OCI-LY7 (cell line): ENCODE measurements at regions not wholly inside any gene's neighbourhood (a gene's known extent, or its start where the extent isn't known, plus 50 kb on each side); places are given as distances from the start of the nearest gene placed in this dataset.

Experiments used
- BruUV-seq: library from RNA; stranded (reverse); fragments of 400-500 nt; replicated peaks from 2 replicates; lab custom pipeline; 2021; lab: Mats Ljungman, UMichigan
- CTCF ChIA-PET: fragments of 300-600 bp; sonication (Branson Sonifier 250); formaldehyde crosslinking; loops from one replicate; lab custom pipeline; 2022; ENCODE audit warnings: antibody characterized with exemption; ENCODE audit not compliant: unreplicated experiment; lab: Charles Lee
- POLR2A ChIA-PET: fragments of 300-600 bp; sonication (Branson Sonifier 250); formaldehyde crosslinking; loops from one replicate; lab custom pipeline; 2022; ENCODE audit warnings: antibody characterized with exemption; lab: Charles Lee
- DNase-seq: peaks from one replicate; pipeline ENCODE4 v3.0.0-alpha.2; 2015; ENCODE audit warnings: low spot score
- H2AFZ ChIP-seq: fragments of 200-600 bp; sonication (generic), shearing (Covaris generic); 2 replicates; pipeline ENCODE4 v1.6.1; 2014; ENCODE audit warnings: mild to moderate bottlenecking, antibody characterized with exemption, low read length, moderate library complexity
- H3K27ac ChIP-seq: fragments of 200-600 bp; sonication (generic); 2 replicates; pipeline ENCODE4 v1.5.1; 2014; ENCODE audit warnings: mixed run types, low read depth, mild to moderate bottlenecking, moderate library complexity, low read length, inconsistent platforms; ENCODE audit not compliant: poor library complexity, severe bottlenecking
- H3K36me3 ChIP-seq: fragments of 200-600 bp; sonication (generic); 2 replicates; pipeline ENCODE4 v1.6.1; 2014; ENCODE audit warnings: mild to moderate bottlenecking, antibody characterized with exemption, low read length, moderate library complexity, mixed read lengths; ENCODE audit not compliant: insufficient read depth
- H3K4me1 ChIP-seq: fragments of 200-600 bp; sonication (generic); 2 replicates; pipeline ENCODE4 v1.5.1; 2014; ENCODE audit warnings: mild to moderate bottlenecking, low read length; ENCODE audit not compliant: insufficient read depth, poor library complexity, severe bottlenecking
- H3K4me2 ChIP-seq: fragments of 200-600 bp; sonication (generic); 2 replicates; pipeline ENCODE4 v1.6.1; 2014; ENCODE audit warnings: mild to moderate bottlenecking, low read length
- H3K4me3 ChIP-seq: fragments of 200-600 bp; sonication (generic); 2 replicates; pipeline ENCODE4 v1.5.1; 2014; ENCODE audit warnings: mild to moderate bottlenecking, low read depth, low read length; ENCODE audit not compliant: poor library complexity, severe bottlenecking
- H3K79me2 ChIP-seq: fragments of 200-600 bp; sonication (generic); 2 replicates; pipeline ENCODE4 v1.6.1; 2016; ENCODE audit warnings: low read depth, mild to moderate bottlenecking, low read length, moderate library complexity, mixed read lengths; ENCODE audit not compliant: insufficient read depth
- H3K9me2 ChIP-seq: fragments of 200-600 bp; sonication (generic); 2 replicates; pipeline ENCODE4 v1.6.1; 2016; ENCODE audit warnings: mild to moderate bottlenecking, low read length, mixed read lengths; ENCODE audit not compliant: insufficient read depth
- H3K9me3 ChIP-seq: fragments of 200-600 bp; sonication (generic); 2 replicates; pipeline ENCODE4 v1.6.1; 2014; ENCODE audit warnings: mild to moderate bottlenecking, mixed run types, low read length, mixed read lengths
- H4K20me1 ChIP-seq: fragments of 200-600 bp; sonication (generic); 2 replicates; pipeline ENCODE4 v1.6.1; 2014; ENCODE audit warnings: mild to moderate bottlenecking, antibody characterized with exemption, low read length, moderate library complexity, mixed read lengths; ENCODE audit not compliant: insufficient read depth
- CTCF ChIP-seq: fragments of 200-600 bp; sonication (generic); conservative IDR thresholded peaks from 2 replicates; pipeline ENCODE4 v1.5.1; 2014; ENCODE audit warnings: mild to moderate bottlenecking, antibody characterized with exemption, low read length, moderate library complexity, mixed read lengths
- EZH2phosphoT487 ChIP-seq: fragments of 200-600 bp; sonication (generic); IDR thresholded peaks from 2 replicates; pipeline ENCODE4 v1.6.1; 2018; ENCODE audit warnings: low read depth, borderline replicate concordance, mild to moderate bottlenecking, mixed run types, antibody characterized with exemption, low read length, moderate library complexity, mixed read lengths
- intact Hi-C: fragments of 100-400 bp; cut with micrococcal nuclease; formaldehyde crosslinking; loops from one replicate; pipeline ENCODE4 v1.10.0; 2022; ENCODE audit not compliant: unreplicated experiment

GRCh38 chr2:45132551-45132950 is 123.3 kb upstream of the SIX2 start:
- POLR2A ChIA-PET = no interaction called here
- H3K79me2 ChIP-seq = no peaks in the 10 kb centered on the region
- no TSS peak for BruUV-seq
- no peaks in the 10 kb centered on the region for H3K9me3 ChIP-seq
- peak; percentile 33 for DNase-seq
- CTCF ChIA-PET = interaction anchor here (0.5 kb wide), 1 partner anchor 23 kb away, joined by 3 read pairs; no protein-coding TSS in a partner anchor
- no peaks in the 10 kb centered on the region for H3K9me2 ChIP-seq
- H3K4me1 ChIP-seq = peaks cover 54% of the 10 kb centered on the region
- H4K20me1 ChIP-seq = no peaks in the 10 kb centered on the region
- H3K4me3 ChIP-seq = no peak overlapping the region
- peak overlapping the region; percentile 2; the same call in 1 of the 2 replicates for H3K4me2 ChIP-seq
- no peak overlapping the region for H3K27ac ChIP-seq
- no peaks in the 10 kb centered on the region for H3K36me3 ChIP-seq
- H2AFZ ChIP-seq = peak overlapping the region; percentile 50; the same call in 1 of the 2 replicates
- intact Hi-C loops = no loop called here
- TF ChIP-seq CTCF (no peak), EZH2phosphoT487 (no peak)

- intact Hi-C loops = no loop called here
- ChIA-PET POLR2A (interaction anchor here (0.7 kb wide), 1 partner anchor 328 kb away, joined by 3 read pairs; no protein-coding TSS in a partner anchor), CTCF (no interaction called here)
- Histone ChIP-seq H3K9me2 (no peaks in the 10 kb centered on the region), H3K79me2 (no peaks in the 10 kb centered on the region), H3K4me1 (peaks cover 47% of the 10 kb centered on the region), H3K9me3 (no peaks in the 10 kb centered on the region), H4K20me1 (no peaks in the 10 kb centered on the region), H3K4me2 (no peak overlapping the region), H3K36me3 (no peaks in the 10 kb centered on the region), H3K4me3 (no peak overlapping the region), H2AFZ (no peak overlapping the region), H3K27ac (no peak overlapping the region)
- DNase-seq = no peak
- no peak for TF ChIP-seq CTCF
- TF ChIP-seq EZH2phosphoT487 = no peak
- BruUV-seq = no TSS peak
These were observed 122.3 kb upstream of the SIX2 start for GRCh38 chr2:45131587-45131986.

GRCh38 chr2:45130736-45131135 is 121.5 kb upstream of the SIX2 start:
- POLR2A ChIA-PET = interaction anchor here (0.7 kb wide), 1 partner anchor 329 kb away, joined by 3 read pairs; no protein-coding TSS in a partner anchor
- TF ChIP-seq EZH2phosphoT487 (no peak), CTCF (no peak)
- BruUV-seq = no TSS peak
- Histone ChIP-seq H3K4me3 (no peak overlapping the region), H4K20me1 (no peaks in the 10 kb centered on the region), H3K4me1 (peaks cover 39% of the 10 kb centered on the region), H3K36me3 (no peaks in the 10 kb centered on the region), H3K4me2 (no peak overlapping the region), H3K9me3 (no peaks in the 10 kb centered on the region), H3K27ac (no peak overlapping the region), H3K9me2 (no peaks in the 10 kb centered on the region), H3K79me2 (no peaks in the 10 kb centered on the region), H2AFZ (no peak overlapping the region; the same call in 1 of the 2 replicates)
- CTCF ChIA-PET = no interaction called here
- intact Hi-C loops = no loop called here
- no peak for DNase-seq
